ENCODE measurements at regions not wholly inside any gene's neighbourhood (a gene's known extent, or its start where the extent isn't known, plus 50 kb on each side); places are given as distances from the start of the nearest gene placed in this dataset.

GRCh38 chr9:79980432-79980831 is 408.7 kb downstream of the TLE4 start:
- TF ChIP-seq POLR2A (IDR thresholded peaks at IDR 0.05) (no peak), POLR2AphosphoS5 (IDR thresholded peaks at IDR 0.05) (no peak), EP300 (IDR thresholded peaks at IDR 0.05) (no peak)
- TF ChIP-seq, protein P1, sequence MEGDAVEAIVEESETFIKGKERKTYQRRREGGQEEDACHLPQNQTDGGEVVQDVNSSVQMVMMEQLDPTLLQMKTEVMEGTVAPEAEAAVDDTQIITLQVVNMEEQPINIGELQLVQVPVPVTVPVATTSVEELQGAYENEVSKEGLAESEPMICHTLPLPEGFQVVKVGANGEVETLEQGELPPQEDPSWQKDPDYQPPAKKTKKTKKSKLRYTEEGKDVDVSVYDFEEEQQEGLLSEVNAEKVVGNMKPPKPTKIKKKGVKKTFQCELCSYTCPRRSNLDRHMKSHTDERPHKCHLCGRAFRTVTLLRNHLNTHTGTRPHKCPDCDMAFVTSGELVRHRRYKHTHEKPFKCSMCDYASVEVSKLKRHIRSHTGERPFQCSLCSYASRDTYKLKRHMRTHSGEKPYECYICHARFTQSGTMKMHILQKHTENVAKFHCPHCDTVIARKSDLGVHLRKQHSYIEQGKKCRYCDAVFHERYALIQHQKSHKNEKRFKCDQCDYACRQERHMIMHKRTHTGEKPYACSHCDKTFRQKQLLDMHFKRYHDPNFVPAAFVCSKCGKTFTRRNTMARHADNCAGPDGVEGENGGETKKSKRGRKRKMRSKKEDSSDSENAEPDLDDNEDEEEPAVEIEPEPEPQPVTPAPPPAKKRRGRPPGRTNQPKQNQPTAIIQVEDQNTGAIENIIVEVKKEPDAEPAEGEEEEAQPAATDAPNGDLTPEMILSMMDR (IDR thresholded peaks at IDR 0.05): no peak

Data from sigmoid colon (tissue), 4 donors.